ENCODE measurements at regions not wholly inside any gene's neighbourhood (a gene's known extent, or its start where the extent isn't known, plus 50 kb on each side); places are given as distances from the start of the nearest gene placed in this dataset.
"Not testable (repeated sequence)": the region's sequence is repeated elsewhere in the genome, so short reads cannot be mapped to it uniquely, and the experiment has no call there.

GRCh38 chr15:92725171-92725570 lies 69.6 kb upstream of the FAM174B start:
- Histone ChIP-seq H3K9me3 (replicated peaks; ENCODE audit: low read length) (no peaks in the 10 kb centered on the region), H3K9ac (ENCODE audit: low read depth, low read length) (no peak overlapping the region), H3K4me3 (ENCODE audit: low read length) (no peak overlapping the region), H3K4me2 (ENCODE audit: low read length) (no peak overlapping the region), H3K27me3 (ENCODE audit: control insufficient read depth, insufficient read depth, low read length) (no peaks in the 10 kb centered on the region), H3K36me3 (ENCODE audit: insufficient read depth, low read length) (no peaks in the 10 kb centered on the region), H3K4me1 (ENCODE audit: control insufficient read depth, insufficient read depth, low read length) (no peaks in the 10 kb centered on the region)

- no peaks in the 10 kb centered on the region for H3K36me3 ChIP-seq (ENCODE audit: insufficient read depth, low read length)
- H3K27me3 ChIP-seq (ENCODE audit: control insufficient read depth, insufficient read depth, low read length), result no peaks in the 10 kb centered on the region
- no peak overlapping the region for H3K4me2 ChIP-seq (ENCODE audit: low read length)
- no peak overlapping the region for H3K4me3 ChIP-seq (ENCODE audit: low read length)
- no peaks in the 10 kb centered on the region for H3K9me3 ChIP-seq (replicated peaks; ENCODE audit: low read length)
- no peak overlapping the region for H3K9ac ChIP-seq (ENCODE audit: low read depth, low read length)
- no peaks in the 10 kb centered on the region for H3K4me1 ChIP-seq (ENCODE audit: control insufficient read depth, insufficient read depth, low read length)
These were observed 72.7 kb upstream of the FAM174B start for GRCh38 chr15:92728266-92728665.

- peak overlapping the region; percentile 60 for H3K4me3 ChIP-seq (ENCODE audit: low read length)
- H3K4me2 ChIP-seq (ENCODE audit: low read length), result peak overlapping the region; percentile 61
- H3K36me3 ChIP-seq (ENCODE audit: insufficient read depth, low read length), result no peaks in the 10 kb centered on the region
- peaks cover 4% of the 10 kb centered on the region for H3K4me1 ChIP-seq (ENCODE audit: control insufficient read depth, insufficient read depth, low read length)
- no peak overlapping the region for H3K9ac ChIP-seq (ENCODE audit: low read depth, low read length)
- peaks cover 2% of the 10 kb centered on the region for H3K27me3 ChIP-seq (ENCODE audit: control insufficient read depth, insufficient read depth, low read length)
- no peaks in the 10 kb centered on the region for H3K9me3 ChIP-seq (replicated peaks; ENCODE audit: low read length)
These were observed 77.7 kb upstream of the FAM174B start for GRCh38 chr15:92733090-92733933.

- peak overlapping the region; percentile 60 for H3K4me3 ChIP-seq (ENCODE audit: low read length)
- H3K9me3 ChIP-seq (replicated peaks; ENCODE audit: low read length), result no peaks in the 10 kb centered on the region
- peaks cover 2% of the 10 kb centered on the region for H3K27me3 ChIP-seq (ENCODE audit: control insufficient read depth, insufficient read depth, low read length)
- peak overlapping the region; percentile 61 for H3K4me2 ChIP-seq (ENCODE audit: low read length)
- peaks cover 4% of the 10 kb centered on the region for H3K4me1 ChIP-seq (ENCODE audit: control insufficient read depth, insufficient read depth, low read length)
- H3K36me3 ChIP-seq (ENCODE audit: insufficient read depth, low read length), result no peaks in the 10 kb centered on the region
- peak overlapping the region; percentile 57 for H3K9ac ChIP-seq (ENCODE audit: low read depth, low read length)
These were observed 78.5 kb upstream of the FAM174B start for GRCh38 chr15:92733934-92734521.

- not testable (repeated sequence) for H3K9ac ChIP-seq (ENCODE audit: low read depth, low read length); H3K4me3 ChIP-seq (ENCODE audit: low read length); H3K4me2 ChIP-seq (ENCODE audit: low read length)
These were observed 83.7 kb upstream of the FAM174B start for GRCh38 chr15:92739246-92739645.

GRCh38 chr15:92745845-92746271 lies 90.3 kb upstream of the FAM174B start:
- Histone ChIP-seq H3K36me3 (ENCODE audit: insufficient read depth, low read length) (no peaks in the 10 kb centered on the region), H3K4me2 (ENCODE audit: low read length) (no peak overlapping the region), H3K9me3 (replicated peaks; ENCODE audit: low read length) (no peaks in the 10 kb centered on the region), H3K27me3 (ENCODE audit: control insufficient read depth, insufficient read depth, low read length) (no peaks in the 10 kb centered on the region), H3K4me1 (ENCODE audit: control insufficient read depth, insufficient read depth, low read length) (no peaks in the 10 kb centered on the region), H3K9ac (ENCODE audit: low read depth, low read length) (no peak overlapping the region), H3K4me3 (ENCODE audit: low read length) (no peak overlapping the region)

More at GRCh38 chr15:92739246-92739645, 83.7 kb upstream of the FAM174B start:
- not testable (repeated sequence) for H3K27me3 ChIP-seq (ENCODE audit: control insufficient read depth, insufficient read depth, low read length); H3K9me3 ChIP-seq (replicated peaks; ENCODE audit: low read length); H3K36me3 ChIP-seq (ENCODE audit: insufficient read depth, low read length); H3K4me1 ChIP-seq (ENCODE audit: control insufficient read depth, insufficient read depth, low read length)

GRCh38 chr15:92747047-92747446 lies 91.5 kb upstream of the FAM174B start:
- Histone ChIP-seq H3K27me3 (ENCODE audit: control insufficient read depth, insufficient read depth, low read length) (no peaks in the 10 kb centered on the region), H3K4me2 (ENCODE audit: low read length) (no peak overlapping the region), H3K4me3 (ENCODE audit: low read length) (no peak overlapping the region), H3K36me3 (ENCODE audit: insufficient read depth, low read length) (no peaks in the 10 kb centered on the region), H3K9me3 (replicated peaks; ENCODE audit: low read length) (no peaks in the 10 kb centered on the region), H3K9ac (ENCODE audit: low read depth, low read length) (no peak overlapping the region), H3K4me1 (ENCODE audit: control insufficient read depth, insufficient read depth, low read length) (no peaks in the 10 kb centered on the region)

GRCh38 chr15:92749216-92749615 lies 93.6 kb upstream of the FAM174B start:
- H3K4me1 ChIP-seq (ENCODE audit: control insufficient read depth, insufficient read depth, low read length), result no peaks in the 10 kb centered on the region
- no peak overlapping the region for H3K9ac ChIP-seq (ENCODE audit: low read depth, low read length)
- no peak overlapping the region for H3K4me3 ChIP-seq (ENCODE audit: low read length)
- H3K9me3 ChIP-seq (replicated peaks; ENCODE audit: low read length), result no peaks in the 10 kb centered on the region
- H3K4me2 ChIP-seq (ENCODE audit: low read length), result peak overlapping the region; percentile 42
- no peaks in the 10 kb centered on the region for H3K36me3 ChIP-seq (ENCODE audit: insufficient read depth, low read length)
- no peaks in the 10 kb centered on the region for H3K27me3 ChIP-seq (ENCODE audit: control insufficient read depth, insufficient read depth, low read length)

- Histone ChIP-seq H3K4me1 (ENCODE audit: control insufficient read depth, insufficient read depth, low read length) (no peaks in the 10 kb centered on the region), H3K9ac (ENCODE audit: low read depth, low read length) (no peak overlapping the region), H3K4me2 (ENCODE audit: low read length) (no peak overlapping the region), H3K4me3 (ENCODE audit: low read length) (no peak overlapping the region), H3K9me3 (replicated peaks; ENCODE audit: low read length) (no peaks in the 10 kb centered on the region), H3K27me3 (ENCODE audit: control insufficient read depth, insufficient read depth, low read length) (no peaks in the 10 kb centered on the region), H3K36me3 (ENCODE audit: insufficient read depth, low read length) (no peaks in the 10 kb centered on the region)
These were observed 94.4 kb upstream of the FAM174B start for GRCh38 chr15:92749946-92750345.

GRCh38 chr15:92751528-92751927 lies 96.0 kb upstream of the FAM174B start:
- no peak overlapping the region for H3K4me2 ChIP-seq (ENCODE audit: low read length)
- no peak overlapping the region for H3K4me3 ChIP-seq (ENCODE audit: low read length)
- no peaks in the 10 kb centered on the region for H3K4me1 ChIP-seq (ENCODE audit: control insufficient read depth, insufficient read depth, low read length)
- H3K9me3 ChIP-seq (replicated peaks; ENCODE audit: low read length), result no peaks in the 10 kb centered on the region
- H3K36me3 ChIP-seq (ENCODE audit: insufficient read depth, low read length), result no peaks in the 10 kb centered on the region
- no peak overlapping the region for H3K9ac ChIP-seq (ENCODE audit: low read depth, low read length)
- no peaks in the 10 kb centered on the region for H3K27me3 ChIP-seq (ENCODE audit: control insufficient read depth, insufficient read depth, low read length)

- Histone ChIP-seq H3K4me2 (ENCODE audit: low read length) (no peak overlapping the region), H3K9me3 (replicated peaks; ENCODE audit: low read length) (no peaks in the 10 kb centered on the region), H3K9ac (ENCODE audit: low read depth, low read length) (no peak overlapping the region), H3K4me3 (ENCODE audit: low read length) (no peak overlapping the region), H3K27me3 (ENCODE audit: control insufficient read depth, insufficient read depth, low read length) (no peaks in the 10 kb centered on the region), H3K4me1 (ENCODE audit: control insufficient read depth, insufficient read depth, low read length) (no peaks in the 10 kb centered on the region), H3K36me3 (ENCODE audit: insufficient read depth, low read length) (no peaks in the 10 kb centered on the region)
These were observed 98.0 kb upstream of the FAM174B start for GRCh38 chr15:92753591-92753990.

GRCh38 chr15:92763459-92763858 lies 107.9 kb upstream of the FAM174B start:
- no peaks in the 10 kb centered on the region for H3K27me3 ChIP-seq (ENCODE audit: control insufficient read depth, insufficient read depth, low read length)
- H3K36me3 ChIP-seq (ENCODE audit: insufficient read depth, low read length), result no peaks in the 10 kb centered on the region
- no peaks in the 10 kb centered on the region for H3K9me3 ChIP-seq (replicated peaks; ENCODE audit: low read length)
- no peak overlapping the region for H3K4me2 ChIP-seq (ENCODE audit: low read length)
- H3K4me3 ChIP-seq (ENCODE audit: low read length), result no peak overlapping the region
- H3K4me1 ChIP-seq (ENCODE audit: control insufficient read depth, insufficient read depth, low read length), result no peaks in the 10 kb centered on the region
- no peak overlapping the region for H3K9ac ChIP-seq (ENCODE audit: low read depth, low read length)

Measured in skeletal muscle satellite cell (primary cell).